GM10248 (cell line): ENCODE measurements at regions not wholly inside any gene's neighbourhood (a gene's known extent, or its start where the extent isn't known, plus 50 kb on each side); places are given as distances from the start of the nearest gene placed in this dataset.

Source experiments
- CTCF ChIA-PET: fragments of 300-600 bp; sonication (Branson Sonifier 250); formaldehyde crosslinking; extraction: SDS; loops from one replicate; lab custom pipeline; 2021; ENCODE audit warnings: antibody characterized with exemption; lab: Yijun Ruan, JAX
- POLR2A ChIA-PET: fragments of 350-650 bp; sonication (Branson Sonifier 250); formaldehyde crosslinking; extraction: SDS; loops from one replicate; lab custom pipeline; 2020; ENCODE audit warnings: antibody characterized with exemption; lab: Yijun Ruan, JAX
- DNase-seq: peaks from one replicate; pipeline ENCODE4 v3.0.0; 2012; ENCODE audit errors: extremely low spot score
- CTCF ChIP-seq: IDR thresholded peaks from 2 replicates; pipeline ENCODE4 v1.5.1; 2012; ENCODE audit warnings: mild to moderate bottlenecking, low read depth; ENCODE audit errors: extremely low read depth, missing control alignments, control extremely low read depth

- ChIA-PET POLR2A (no interaction called here), CTCF (interaction anchor here (1.5 to 2.1 kb wide), 3 partner anchors 8 to 28 kb away, joined by 3 to 6 read pairs (median 3); no protein-coding TSS in a partner anchor)
- no peak for DNase-seq
- TF ChIP-seq CTCF: no peak
These were observed 114.5 kb upstream of the KCNK2 start for GRCh38 chr1:214967865-214968575.

- CTCF ChIA-PET: no interaction called here
- no peak for TF ChIP-seq CTCF
- POLR2A ChIA-PET: no interaction called here
- DNase-seq: no peak
These were observed 112.5 kb upstream of the KCNK2 start for GRCh38 chr1:214970016-214970415.

DNA sequence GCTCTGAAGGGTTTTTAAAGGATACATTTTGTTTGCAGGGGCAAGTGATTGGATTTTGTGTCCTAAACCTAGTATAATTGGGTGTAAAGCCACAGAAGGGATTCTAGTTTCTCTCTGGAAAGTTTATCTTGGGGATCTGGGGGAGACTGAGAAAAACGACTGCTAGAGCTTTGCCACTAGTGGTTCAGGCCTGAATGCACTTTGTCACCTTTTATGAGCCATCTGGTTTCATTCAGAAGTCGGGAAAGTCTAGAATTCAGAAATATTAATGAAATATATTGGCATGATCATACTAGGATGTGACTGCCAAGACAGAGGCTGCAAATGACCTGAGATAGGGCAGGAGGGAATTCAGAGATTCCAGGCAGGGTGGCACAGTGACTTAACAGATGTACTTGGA lies 111.5 kb upstream of the KCNK2 start:
- DNase-seq: no peak
- ChIA-PET POLR2A (no interaction called here), CTCF (interaction anchor here (1.1 kb wide), 1 partner anchor 10 kb away, joined by 3 read pairs; no protein-coding TSS in a partner anchor)
- TF ChIP-seq CTCF: no peak

- TF ChIP-seq CTCF: no peak
- ChIA-PET CTCF (no interaction called here), POLR2A (no interaction called here)
- DNase-seq: no peak
These were observed 108.5 kb upstream of the KCNK2 start for GRCh38 chr1:214974002-214974401.

DNA sequence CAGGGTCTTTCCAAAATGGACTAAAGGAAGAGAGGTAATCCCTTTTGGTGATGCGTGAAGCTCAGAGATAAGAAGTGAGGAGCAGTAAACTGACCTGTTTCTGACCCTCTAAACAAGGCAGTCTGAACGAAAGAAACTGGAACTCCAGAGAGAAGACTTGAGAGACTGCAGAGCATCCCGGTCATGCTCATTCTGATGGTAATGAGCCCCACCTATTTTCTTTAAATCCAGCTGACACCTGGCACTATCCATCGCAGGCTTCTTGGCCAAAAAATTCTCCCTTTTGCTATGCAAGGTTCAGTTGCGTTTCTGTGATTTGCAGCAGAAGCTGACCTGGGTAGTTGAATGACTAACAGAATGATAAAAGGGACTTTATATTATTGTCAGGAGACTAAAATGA lies 105.9 kb upstream of the KCNK2 start:
- CTCF ChIA-PET: interaction anchor here (2.1 kb wide), 1 partner anchor 10 kb away, joined by 6 read pairs; no protein-coding TSS in a partner anchor

DNA sequence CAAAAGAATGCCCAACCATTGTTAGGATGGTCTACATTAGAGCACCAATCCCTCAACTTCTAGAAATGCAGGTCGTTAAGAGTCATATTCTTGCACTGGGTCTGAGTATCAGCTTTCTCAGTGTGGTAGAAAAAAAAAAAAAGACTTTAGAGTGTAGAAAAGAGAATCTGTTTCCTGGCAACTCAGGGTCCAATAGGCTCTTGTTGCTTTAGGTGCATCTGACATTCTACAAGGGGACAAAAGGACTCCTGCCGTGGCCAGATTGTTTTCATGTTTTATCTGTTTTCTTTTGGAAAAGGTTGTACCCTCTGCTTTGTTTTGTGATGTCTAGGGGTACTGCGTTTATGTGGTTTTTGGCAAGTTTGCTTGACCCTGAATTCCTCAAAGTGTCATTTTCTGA lies 105.4 kb upstream of the KCNK2 start:
- ChIA-PET CTCF (interaction anchor here (2.1 kb wide), 1 partner anchor 10 kb away, joined by 6 read pairs; no protein-coding TSS in a partner anchor), POLR2A (no interaction called here)
- DNase-seq: no peak
- TF ChIP-seq CTCF: no peak

More for the DNA sequence above, 105.9 kb upstream of the KCNK2 start:
- POLR2A ChIA-PET: no interaction called here
- DNase-seq: no peak
- TF ChIP-seq CTCF: no peak
